IPS-18a (cell line): ENCODE measurements at regions not wholly inside any gene's neighbourhood (a gene's known extent, or its start where the extent isn't known, plus 50 kb on each side); places are given as distances from the start of the nearest gene placed in this dataset.

Experiments used
- H3K27ac ChIP-seq: one replicate; pipeline ENCODE4 v1.5.1; 2013; ENCODE audit warnings: low read length
- H3K27me3 ChIP-seq: one replicate; pipeline ENCODE4 v1.6.1; 2013; ENCODE audit warnings: mild to moderate bottlenecking, low read length; ENCODE audit not compliant: control insufficient read depth, insufficient read depth
- H3K36me3 ChIP-seq: one replicate; pipeline ENCODE4 v1.6.1; 2013; ENCODE audit warnings: low read depth, low read length; ENCODE audit not compliant: control insufficient read depth
- H3K4me1 ChIP-seq: one replicate; pipeline ENCODE4 v1.6.1; 2013; ENCODE audit warnings: low read depth, low read length; ENCODE audit not compliant: control insufficient read depth
- H3K4me3 ChIP-seq: one replicate; pipeline ENCODE4 v1.5.1; 2013; ENCODE audit warnings: low read length
- H3K9ac ChIP-seq: one replicate; pipeline ENCODE4 v1.6.1; 2013; ENCODE audit warnings: mild to moderate bottlenecking, low read length, moderate library complexity
- H3K9me3 ChIP-seq: one replicate; pipeline ENCODE4 v1.6.1; 2013; ENCODE audit warnings: low read depth, low read length; ENCODE audit not compliant: control insufficient read depth

- Histone ChIP-seq H3K27me3 (no peaks in the 10 kb centered on the region), H3K4me1 (no peaks in the 10 kb centered on the region), H3K36me3 (no peaks in the 10 kb centered on the region), H3K27ac (no peak overlapping the region), H3K9me3 (no peaks in the 10 kb centered on the region), H3K9ac (no peak overlapping the region), H3K4me3 (no peak overlapping the region)
These were observed 237.9 kb upstream of the NAV3 start for GRCh38 chr12:77592836-77593235.

- no peak overlapping the region for H3K9ac ChIP-seq
- no peaks in the 10 kb centered on the region for H3K9me3 ChIP-seq
- H3K36me3 ChIP-seq, result no peaks in the 10 kb centered on the region
- H3K27ac ChIP-seq, result no peak overlapping the region
- no peaks in the 10 kb centered on the region for H3K4me1 ChIP-seq
- H3K27me3 ChIP-seq, result no peaks in the 10 kb centered on the region
- no peak overlapping the region for H3K4me3 ChIP-seq
These were observed 238.5 kb upstream of the NAV3 start for GRCh38 chr12:77591959-77592743.

GRCh38 chr12:77590306-77590705, 240.4 kb upstream of the NAV3 start:
- no peak overlapping the region for H3K27ac ChIP-seq
- no peaks in the 10 kb centered on the region for H3K4me1 ChIP-seq
- H3K9me3 ChIP-seq, result no peaks in the 10 kb centered on the region
- no peak overlapping the region for H3K4me3 ChIP-seq
- H3K9ac ChIP-seq, result no peak overlapping the region
- no peaks in the 10 kb centered on the region for H3K27me3 ChIP-seq
- no peaks in the 10 kb centered on the region for H3K36me3 ChIP-seq

- no peak overlapping the region for H3K9ac ChIP-seq
- no peaks in the 10 kb centered on the region for H3K36me3 ChIP-seq
- H3K4me1 ChIP-seq, result no peaks in the 10 kb centered on the region
- no peak overlapping the region for H3K27ac ChIP-seq
- H3K4me3 ChIP-seq, result no peak overlapping the region
- no peaks in the 10 kb centered on the region for H3K27me3 ChIP-seq
- H3K9me3 ChIP-seq, result no peaks in the 10 kb centered on the region
These were observed 245.8 kb upstream of the NAV3 start for GRCh38 chr12:77584860-77585259.

GRCh38 chr12:77578466-77579220, 252.1 kb upstream of the NAV3 start:
- Histone ChIP-seq H3K27me3 (no peaks in the 10 kb centered on the region), H3K27ac (no peak overlapping the region), H3K4me1 (no peaks in the 10 kb centered on the region), H3K36me3 (no peaks in the 10 kb centered on the region), H3K9ac (no peak overlapping the region), H3K9me3 (no peaks in the 10 kb centered on the region), H3K4me3 (no peak overlapping the region)

GRCh38 chr12:77577791-77578190, 252.9 kb upstream of the NAV3 start:
- H3K36me3 ChIP-seq, result no peaks in the 10 kb centered on the region
- no peaks in the 10 kb centered on the region for H3K4me1 ChIP-seq
- no peak overlapping the region for H3K27ac ChIP-seq
- no peaks in the 10 kb centered on the region for H3K9me3 ChIP-seq
- no peak overlapping the region for H3K4me3 ChIP-seq
- no peak overlapping the region for H3K9ac ChIP-seq
- no peaks in the 10 kb centered on the region for H3K27me3 ChIP-seq

GRCh38 chr12:77575376-77575919, 255.2 kb upstream of the NAV3 start:
- H3K4me3 ChIP-seq, result no peak overlapping the region
- H3K9me3 ChIP-seq, result no peaks in the 10 kb centered on the region
- H3K4me1 ChIP-seq, result no peaks in the 10 kb centered on the region
- no peak overlapping the region for H3K27ac ChIP-seq
- H3K36me3 ChIP-seq, result no peaks in the 10 kb centered on the region
- H3K9ac ChIP-seq, result no peak overlapping the region
- H3K27me3 ChIP-seq, result no peaks in the 10 kb centered on the region

- Histone ChIP-seq H3K9ac (no peak overlapping the region), H3K36me3 (no peaks in the 10 kb centered on the region), H3K9me3 (no peaks in the 10 kb centered on the region), H3K27me3 (no peaks in the 10 kb centered on the region), H3K4me3 (no peak overlapping the region), H3K27ac (no peak overlapping the region), H3K4me1 (no peaks in the 10 kb centered on the region)
These were observed 258.3 kb upstream of the NAV3 start for GRCh38 chr12:77572371-77572770.

- no peak overlapping the region for H3K9ac ChIP-seq
- H3K4me1 ChIP-seq, result no peaks in the 10 kb centered on the region
- H3K27ac ChIP-seq, result no peak overlapping the region
- H3K9me3 ChIP-seq, result no peaks in the 10 kb centered on the region
- no peak overlapping the region for H3K4me3 ChIP-seq
- no peaks in the 10 kb centered on the region for H3K36me3 ChIP-seq
- H3K27me3 ChIP-seq, result no peaks in the 10 kb centered on the region
These were observed 258.9 kb upstream of the NAV3 start for GRCh38 chr12:77571768-77572167.

- Histone ChIP-seq H3K27ac (no peak overlapping the region), H3K9ac (no peak overlapping the region), H3K4me1 (no peaks in the 10 kb centered on the region), H3K36me3 (no peaks in the 10 kb centered on the region), H3K9me3 (no peaks in the 10 kb centered on the region), H3K4me3 (no peak overlapping the region), H3K27me3 (no peaks in the 10 kb centered on the region)
These were observed 259.6 kb upstream of the NAV3 start for GRCh38 chr12:77571127-77571526.

GRCh38 chr12:77569876-77570275, 260.8 kb upstream of the NAV3 start:
- H3K27ac ChIP-seq, result no peak overlapping the region

More at GRCh38 chr12:77569876-77570275, 260.8 kb upstream of the NAV3 start:
- Histone ChIP-seq H3K9ac (no peak overlapping the region), H3K9me3 (no peaks in the 10 kb centered on the region), H3K27me3 (no peaks in the 10 kb centered on the region), H3K4me3 (no peak overlapping the region), H3K4me1 (no peaks in the 10 kb centered on the region), H3K36me3 (no peaks in the 10 kb centered on the region)
